Gastrocnemius medialis (tissue), 4 donors: ENCODE measurements at regions not wholly inside any gene's neighbourhood (a gene's known extent, or its start where the extent isn't known, plus 50 kb on each side); places are given as distances from the start of the nearest gene placed in this dataset.

Experiments used
- ATAC-seq, 2 donors: fragments of 150-250 bp; one replicate each; pipeline ENCODE4 v1.9.1; 2016
- DNase-seq, 2 donors: peaks; one replicate each; pipeline ENCODE4 v3.0.0-alpha.2; 2019
- H3K27ac ChIP-seq, 4 donors: fragments of 200-600 bp; sonication (generic); 1 replicate in 1 of 4; 2 replicates in 3 of 4; pipeline ENCODE4 v1.5.1; 2016 to 2018; ENCODE audit warnings: mild to moderate bottlenecking in 2 of 4, moderate library complexity in 1 of 4
- H3K27me3 ChIP-seq, 3 donors: fragments of 200-600 bp; sonication (generic) in 2 of 3; 1 replicate in 1 of 3; 2 replicates in 2 of 3; pipeline versions ENCODE4 v1.5.1 to v1.6.0; 2016 to 2019; ENCODE audit warnings: mild to moderate bottlenecking in 1 of 3, moderate library complexity in 1 of 3
- H3K36me3 ChIP-seq, 2 donors: fragments of 200-600 bp; sonication (generic) in 1 of 2; one replicate each; pipeline ENCODE4 v1.5.1; 2017 to 2018
- H3K4me1 ChIP-seq, 2 donors: fragments of 200-600 bp; sonication (generic) in 1 of 2; one replicate each; pipeline ENCODE4 v1.5.1; 2016 to 2017; ENCODE audit warnings: mild to moderate bottlenecking in 2 of 2
- H3K4me3 ChIP-seq, 4 donors: fragments of 200-600 bp; sonication (generic) in 3 of 4; 1 replicate in 1 of 4; 2 replicates in 3 of 4; pipeline ENCODE4 v1.5.1; 2016 to 2019; ENCODE audit warnings: mild to moderate bottlenecking in 2 of 4
- H3K9me3 ChIP-seq, 3 donors: fragments of 200-600 bp; sonication (generic) in 2 of 3; 1 replicate in 1 of 3; 2 replicates in 2 of 3; pipeline ENCODE4 v1.5.1; 2016 to 2019
- CTCF ChIP-seq, 5 experiments: fragments of 450-650 bp in 3 of 5; fragments of 200-600 bp in 2 of 5; sonication (generic) in 2 of 5; IDR thresholded peaks in 4 of 5; conservative IDR thresholded peaks in 1 of 5; 1 replicate in 4 of 5; 2 replicates in 1 of 5; pipeline ENCODE4 v1.5.1; 2016 to 2019; ENCODE audit warnings: antibody characterized with exemption in 5 of 5, mild to moderate bottlenecking in 3 of 5, moderate library complexity in 3 of 5
- POLR2A ChIP-seq, 2 donors: fragments of 450-650 bp; IDR thresholded peaks; one replicate each; pipeline ENCODE4 v1.6.1; 2017; ENCODE audit warnings: antibody characterized with exemption in 2 of 2, mild to moderate bottlenecking in 2 of 2, moderate library complexity in 2 of 2
- in situ Hi-C, 4 donors: fragments of 200-750 bp; cut with MboI; loops; one replicate each; pipeline versions ENCODE4 v1.15.0 to v1.8.0; 2017; ENCODE audit warnings: low sequenced_read_pairs in 4 of 4
- intact Hi-C: fragments of 100-400 bp; cut with DNase I; formaldehyde crosslinking; loops from one replicate; pipeline ENCODE4 v1.15.1; 2023; ENCODE audit warnings: low total_unique reads

- Histone ChIP-seq H3K9me3 (no peaks in the 10 kb centered on the region), H3K36me3 (no peaks in the 10 kb centered on the region), H3K27ac (peak overlapping the region in 3 of 4 donors; percentile 66 to 80 (median 78)), H3K4me1 (peaks cover 4 to 32% of the 10 kb centered on the region in 2 donors), H3K4me3 (no peak overlapping the region), H3K27me3 (no peaks in the 10 kb centered on the region)
- in situ Hi-C loops, result no loop called here
- no peak for TF ChIP-seq POLR2A (IDR thresholded peaks at IDR 0.05)
- TF ChIP-seq CTCF (IDR thresholded peaks at IDR 0.05 in 4 of 5, conservative IDR thresholded peaks at IDR 0.05 in 1 of 5), result no peak
- ATAC-seq (no peak), DNase-seq (no peak)
- intact Hi-C loops, result no loop called here
Measured at GRCh38 chr2:20567159-20567925, 83.6 kb downstream of the HS1BP3 start.
